K562 (cell line): ENCODE measurements at regions not wholly inside any gene's neighbourhood (a gene's known extent, or its start where the extent isn't known, plus 50 kb on each side); places are given as distances from the start of the nearest gene placed in this dataset.

ENCODE experiments used
- ATAC-seq: fragments of 200-7000 bp; cut with Tn5 transposase; 3 replicates; pipeline ENCODE4 v1.9.1; 2020; ENCODE audit warnings: moderate library complexity
- BruUV-seq: library from RNA; stranded (reverse); fragments of 400-500 nt; replicated peaks from 2 replicates; lab custom pipeline; 2021; lab: Mats Ljungman, UMichigan
- CTCF ChIA-PET: fragments of 300-600 bp; formaldehyde crosslinking; extraction: SDS; loops from one replicate; lab custom pipeline; 2021; ENCODE audit warnings: low intra/inter-chr PET ratio; lab: Yijun Ruan, JAX
- POLR2A ChIA-PET: fragments of 300-600, 350-650 bp; sonication (Branson Sonifier 250); formaldehyde crosslinking; extraction: SDS; loops from one replicate; lab custom pipeline; 2021; ENCODE audit warnings: antibody characterized with exemption, inconsistent platforms; lab: Yijun Ruan, JAX
- DNase-seq, 4 experiments: peaks; one replicate each; pipeline versions ENCODE4 v3.0.0 to v3.0.0-alpha.2; 2011 to 2018; ENCODE audit warnings: low spot score in 3 of 4, mixed read lengths in 3 of 4; ENCODE audit errors: extremely low read depth in 1 of 4
- FAIRE-seq: peaks from 2 replicates; lab custom pipeline; 2011; peaks lifted over from hg19 to GRCh38; lab: Jason Lieb, UNC
- H2AFZ ChIP-seq: 2 replicates; pipeline ENCODE4 v1.6.0; 2011; ENCODE audit warnings: low read depth, low read length, control low read depth, inconsistent platforms
- H3K27ac ChIP-seq: fragments of 200-600 bp; 3 replicates; pipeline ENCODE4 v1.8.0; 2011; ENCODE audit warnings: low read depth, mild to moderate bottlenecking, control low read depth, inconsistent platforms, low read length, moderate library complexity, mixed read lengths; ENCODE audit errors: extremely low read depth
- H3K27me3 ChIP-seq, 2 experiments: fragments of 300-600 bp in 1 of 2; 2 replicates in 1 of 2; 3 replicates in 1 of 2; pipeline versions ENCODE4 v1.6.0 to v1.8.0; 2011; ENCODE audit warnings: inconsistent platforms in 2 of 2, low read length in 2 of 2, mild to moderate bottlenecking in 1 of 2, mixed read lengths in 1 of 2, moderate library complexity in 1 of 2; ENCODE audit not compliant: control insufficient read depth in 2 of 2, insufficient read depth in 2 of 2
- H3K36me3 ChIP-seq: fragments of 300-600 bp; 3 replicates; pipeline ENCODE4 v1.8.0; 2011; ENCODE audit warnings: mild to moderate bottlenecking, low read length, inconsistent platforms; ENCODE audit not compliant: control insufficient read depth, insufficient read depth
- H3K4me1 ChIP-seq, 2 experiments: fragments of 200-600 bp in 1 of 2; replicated peaks in 1 of 2; 2 replicates in 1 of 2; 3 replicates in 1 of 2; pipeline versions ENCODE4 v1.5.1 to v1.8.0; 2011; ENCODE audit warnings: inconsistent platforms in 2 of 2, low read length in 2 of 2, mild to moderate bottlenecking in 1 of 2, mixed read lengths in 1 of 2, moderate library complexity in 1 of 2; ENCODE audit not compliant: control insufficient read depth in 2 of 2, insufficient read depth in 2 of 2
- H3K4me2 ChIP-seq: 2 replicates; pipeline ENCODE4 v1.6.1; 2011; ENCODE audit warnings: low read length, control low read depth, inconsistent platforms, mixed read lengths; ENCODE audit not compliant: insufficient read depth
- H3K4me3 ChIP-seq: fragments of 200-600 bp; sonication (generic), shearing (Covaris generic); 2 replicates; pipeline ENCODE4 v1.5.1; 2016; ENCODE audit warnings: control low read depth, inconsistent platforms
- H3K79me2 ChIP-seq: fragments of 200-600 bp; 3 replicates; pipeline ENCODE4 v1.8.0; 2011; ENCODE audit warnings: low read length, inconsistent platforms; ENCODE audit not compliant: control insufficient read depth, insufficient read depth
- H3K9ac ChIP-seq, 2 experiments: 2 replicates each; pipeline versions ENCODE4 v1.6.0 to v1.6.1; 2011; ENCODE audit warnings: low read depth in 2 of 2, low read length in 2 of 2, control low read depth in 1 of 2, inconsistent platforms in 1 of 2, mild to moderate bottlenecking in 1 of 2, mixed read lengths in 1 of 2; ENCODE audit not compliant: insufficient read depth in 1 of 2
- H3K9me1 ChIP-seq: one replicate; pipeline ENCODE4 v1.6.0; 2011; ENCODE audit warnings: inconsistent platforms, mild to moderate bottlenecking, low read length, moderate library complexity; ENCODE audit not compliant: control insufficient read depth, insufficient read depth
- H3K9me3 ChIP-seq: replicated peaks from 2 replicates; pipeline ENCODE4 v1.5.1; 2011; ENCODE audit warnings: low read depth, low read length, inconsistent platforms; ENCODE audit not compliant: control insufficient read depth, insufficient read depth
- H4K20me1 ChIP-seq: replicated peaks from 2 replicates; pipeline ENCODE4 v1.6.1; 2011; ENCODE audit warnings: low read length, inconsistent platforms, mixed read lengths; ENCODE audit not compliant: control insufficient read depth, insufficient read depth
- HEY1 ChIP-seq: fragments of 250-450 bp; sonication (Bioruptor Pico); IDR thresholded peaks from 2 replicates; pipeline ENCODE4 v1.5.0; 2020; ENCODE audit warnings: mild to moderate bottlenecking, moderate library complexity, borderline replicate concordance
- NELFE ChIP-seq: IDR thresholded peaks from 2 replicates; pipeline ENCODE4 v1.6.1; 2011; ENCODE audit warnings: mild to moderate bottlenecking; ENCODE audit not compliant: insufficient read depth, insufficient read length
- RBM34 ChIP-seq: fragments of 200-400 bp; formaldehyde crosslinking; IDR thresholded peaks from 2 replicates; pipeline ENCODE4 v1.6.1; 2018; ENCODE audit warnings: low read length, borderline replicate concordance; ENCODE audit not compliant: insufficient read depth
- whole genome bisulfite sequencing: fragments of 100-300 bp; shearing (Covaris generic); methylation state at CpG from one replicate; pipeline ENCODE4 v1.1.6; 2016; ENCODE audit warnings: low coverage, mixed read lengths; ENCODE audit not compliant: insufficient coverage; ENCODE audit errors: missing lambda C conversion rate; 5-methylcytosine and 5-hydroxymethylcytosine counted together
- in situ Hi-C: fragments of 300-500 bp; cut with MboI; formaldehyde crosslinking; loops from 4 replicates; pipeline ENCODE4 v1.15.0; 2018; ENCODE audit warnings: inconsistent platforms, mixed read lengths
- intact Hi-C: fragments of 100-400 bp; cut with micrococcal nuclease; formaldehyde crosslinking; loops from 2 replicates; pipeline ENCODE4 v1.14.2; 2022
- TF ChIP-seq, protein P1 (sequence below): sonication (generic); formaldehyde crosslinking; IDR thresholded peaks from 2 replicates; pipeline ENCODE4 v1.8.1; 2023; ENCODE audit warnings: mild to moderate bottlenecking, missing genetic modification reagents, moderate library complexity
- TF ChIP-seq, protein P2 (sequence below), 2 experiments: fragments of 200-800 bp in 1 of 2; sonication (Bioruptor generic) in 1 of 2; sonication (generic) in 1 of 2; formaldehyde crosslinking in 1 of 2; IDR thresholded peaks in 1 of 2; conservative IDR thresholded peaks in 1 of 2; 2 replicates each; pipeline versions ENCODE4 v1.5.0 to v1.6.1; 2016 to 2020; ENCODE audit warnings: missing compliant biosample characterization in 1 of 2, missing genetic modification characterization in 1 of 2, missing genetic modification reagents in 1 of 2
- TF ChIP-seq, protein P3 (sequence below): IDR thresholded peaks from 3 replicates; pipeline ENCODE4 v1.6.1; 2011; ENCODE audit warnings: borderline replicate concordance, mild to moderate bottlenecking, moderate library complexity; ENCODE audit not compliant: insufficient read length; ENCODE audit errors: extremely low read depth

GRCh38 chr16:64513871-64514270 lies 608.0 kb downstream of the CDH11 start:
- POLR2A ChIA-PET = no interaction called here
- H3K79me2 ChIP-seq = no peaks in the 10 kb centered on the region
- H4K20me1 ChIP-seq = no peaks in the 10 kb centered on the region
- DNase-seq (no peak), ATAC-seq (no peak), FAIRE-seq (no peak)
- no peaks in the 10 kb centered on the region for H3K9me1 ChIP-seq
- no peak overlapping the region for H3K9ac ChIP-seq
- intact Hi-C loops = no loop called here
- CTCF ChIA-PET = no interaction called here
- no peak overlapping the region for H3K4me3 ChIP-seq
- no TSS peak for BruUV-seq
- TF ChIP-seq, protein P1, sequence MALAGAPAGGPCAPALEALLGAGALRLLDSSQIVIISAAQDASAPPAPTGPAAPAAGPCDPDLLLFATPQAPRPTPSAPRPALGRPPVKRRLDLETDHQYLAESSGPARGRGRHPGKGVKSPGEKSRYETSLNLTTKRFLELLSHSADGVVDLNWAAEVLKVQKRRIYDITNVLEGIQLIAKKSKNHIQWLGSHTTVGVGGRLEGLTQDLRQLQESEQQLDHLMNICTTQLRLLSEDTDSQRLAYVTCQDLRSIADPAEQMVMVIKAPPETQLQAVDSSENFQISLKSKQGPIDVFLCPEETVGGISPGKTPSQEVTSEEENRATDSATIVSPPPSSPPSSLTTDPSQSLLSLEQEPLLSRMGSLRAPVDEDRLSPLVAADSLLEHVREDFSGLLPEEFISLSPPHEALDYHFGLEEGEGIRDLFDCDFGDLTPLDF (CRISPR knock-in tag) = no peak
- TF ChIP-seq HEY1 (CRISPR knock-in tag) = no peak
- TF ChIP-seq RBM34 = no peak
- no peak for TF ChIP-seq NELFE
- TF ChIP-seq, protein P2, sequence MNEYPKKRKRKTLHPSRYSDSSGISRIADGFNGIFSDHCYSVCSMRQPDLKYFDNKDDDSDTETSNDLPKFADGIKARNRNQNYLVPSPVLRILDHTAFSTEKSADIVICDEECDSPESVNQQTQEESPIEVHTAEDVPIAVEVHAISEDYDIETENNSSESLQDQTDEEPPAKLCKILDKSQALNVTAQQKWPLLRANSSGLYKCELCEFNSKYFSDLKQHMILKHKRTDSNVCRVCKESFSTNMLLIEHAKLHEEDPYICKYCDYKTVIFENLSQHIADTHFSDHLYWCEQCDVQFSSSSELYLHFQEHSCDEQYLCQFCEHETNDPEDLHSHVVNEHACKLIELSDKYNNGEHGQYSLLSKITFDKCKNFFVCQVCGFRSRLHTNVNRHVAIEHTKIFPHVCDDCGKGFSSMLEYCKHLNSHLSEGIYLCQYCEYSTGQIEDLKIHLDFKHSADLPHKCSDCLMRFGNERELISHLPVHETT (CRISPR knock-in tag; conservative IDR thresholded peaks at IDR 0.05 in 1 of 2, IDR thresholded peaks at IDR 0.05 in 1 of 2) = no peak
- TF ChIP-seq, protein P3, sequence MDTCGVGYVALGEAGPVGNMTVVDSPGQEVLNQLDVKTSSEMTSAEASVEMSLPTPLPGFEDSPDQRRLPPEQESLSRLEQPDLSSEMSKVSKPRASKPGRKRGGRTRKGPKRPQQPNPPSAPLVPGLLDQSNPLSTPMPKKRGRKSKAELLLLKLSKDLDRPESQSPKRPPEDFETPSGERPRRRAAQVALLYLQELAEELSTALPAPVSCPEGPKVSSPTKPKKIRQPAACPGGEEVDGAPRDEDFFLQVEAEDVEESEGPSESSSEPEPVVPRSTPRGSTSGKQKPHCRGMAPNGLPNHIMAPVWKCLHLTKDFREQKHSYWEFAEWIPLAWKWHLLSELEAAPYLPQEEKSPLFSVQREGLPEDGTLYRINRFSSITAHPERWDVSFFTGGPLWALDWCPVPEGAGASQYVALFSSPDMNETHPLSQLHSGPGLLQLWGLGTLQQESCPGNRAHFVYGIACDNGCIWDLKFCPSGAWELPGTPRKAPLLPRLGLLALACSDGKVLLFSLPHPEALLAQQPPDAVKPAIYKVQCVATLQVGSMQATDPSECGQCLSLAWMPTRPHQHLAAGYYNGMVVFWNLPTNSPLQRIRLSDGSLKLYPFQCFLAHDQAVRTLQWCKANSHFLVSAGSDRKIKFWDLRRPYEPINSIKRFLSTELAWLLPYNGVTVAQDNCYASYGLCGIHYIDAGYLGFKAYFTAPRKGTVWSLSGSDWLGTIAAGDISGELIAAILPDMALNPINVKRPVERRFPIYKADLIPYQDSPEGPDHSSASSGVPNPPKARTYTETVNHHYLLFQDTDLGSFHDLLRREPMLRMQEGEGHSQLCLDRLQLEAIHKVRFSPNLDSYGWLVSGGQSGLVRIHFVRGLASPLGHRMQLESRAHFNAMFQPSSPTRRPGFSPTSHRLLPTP = no peak
- H2AFZ ChIP-seq = no peak overlapping the region
- in situ Hi-C loops = no loop called here
- WGBS = 6% methylated on average over 2 of the region's 2 CpGs
- no peaks in the 10 kb centered on the region for H3K27me3 ChIP-seq
- H3K9me3 ChIP-seq = no peaks in the 10 kb centered on the region
- H3K4me1 ChIP-seq = no peaks in the 10 kb centered on the region
- H3K4me2 ChIP-seq = no peak overlapping the region
- no peaks in the 10 kb centered on the region for H3K36me3 ChIP-seq
- no peak overlapping the region for H3K27ac ChIP-seq
